ENCODE measurements at regions not wholly inside any gene's neighbourhood (a gene's known extent, or its start where the extent isn't known, plus 50 kb on each side); places are given as distances from the start of the nearest gene placed in this dataset.

DNA sequence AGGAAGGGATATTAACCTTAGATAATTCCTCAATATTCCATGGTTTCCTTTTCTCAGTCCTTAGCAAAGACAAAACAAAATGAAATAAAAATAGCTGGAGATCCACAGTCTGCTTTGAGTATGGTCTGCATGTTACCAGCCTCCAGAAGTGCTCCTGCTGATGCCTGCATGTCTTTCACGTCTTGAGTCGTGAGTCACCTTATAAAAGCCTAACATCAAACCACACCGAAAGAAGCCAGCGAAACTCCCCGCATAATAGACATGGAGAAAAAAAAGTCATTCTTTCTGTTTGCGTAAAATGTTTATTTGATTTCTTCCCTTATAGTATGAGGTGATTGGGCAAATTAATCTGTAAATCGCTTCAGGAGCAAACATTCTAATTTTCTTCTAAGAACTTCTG, 380.5 kb downstream of the SLCO4C1 start:
- POLR2A ChIA-PET (ENCODE audit: low non-redundant PET), result no interaction called here
- Histone ChIP-seq H3K36me3 (ENCODE audit: insufficient read depth, low read length, poor library complexity, severe bottlenecking) (no peaks in the 10 kb centered on the region), H3K27me3 (replicated peaks; ENCODE audit: insufficient read depth, low read depth, low read length, poor library complexity) (peaks cover 6% of the 10 kb centered on the region), H3K4me1 (ENCODE audit: insufficient read depth, low read length, poor library complexity, severe bottlenecking) (no peaks in the 10 kb centered on the region), H3K9me3 (ENCODE audit: low read depth, low read length, poor library complexity, severe bottlenecking) (no peaks in the 10 kb centered on the region), H3K27ac (ENCODE audit: low read depth, low read length, poor library complexity, severe bottlenecking) (no peak overlapping the region), H3K4me3 (ENCODE audit: low read depth, low read length, poor library complexity, severe bottlenecking) (no peak overlapping the region)
- DNase-seq (ENCODE audit: low spot score), result peak; percentile 11
- TF ChIP-seq, protein P1, sequence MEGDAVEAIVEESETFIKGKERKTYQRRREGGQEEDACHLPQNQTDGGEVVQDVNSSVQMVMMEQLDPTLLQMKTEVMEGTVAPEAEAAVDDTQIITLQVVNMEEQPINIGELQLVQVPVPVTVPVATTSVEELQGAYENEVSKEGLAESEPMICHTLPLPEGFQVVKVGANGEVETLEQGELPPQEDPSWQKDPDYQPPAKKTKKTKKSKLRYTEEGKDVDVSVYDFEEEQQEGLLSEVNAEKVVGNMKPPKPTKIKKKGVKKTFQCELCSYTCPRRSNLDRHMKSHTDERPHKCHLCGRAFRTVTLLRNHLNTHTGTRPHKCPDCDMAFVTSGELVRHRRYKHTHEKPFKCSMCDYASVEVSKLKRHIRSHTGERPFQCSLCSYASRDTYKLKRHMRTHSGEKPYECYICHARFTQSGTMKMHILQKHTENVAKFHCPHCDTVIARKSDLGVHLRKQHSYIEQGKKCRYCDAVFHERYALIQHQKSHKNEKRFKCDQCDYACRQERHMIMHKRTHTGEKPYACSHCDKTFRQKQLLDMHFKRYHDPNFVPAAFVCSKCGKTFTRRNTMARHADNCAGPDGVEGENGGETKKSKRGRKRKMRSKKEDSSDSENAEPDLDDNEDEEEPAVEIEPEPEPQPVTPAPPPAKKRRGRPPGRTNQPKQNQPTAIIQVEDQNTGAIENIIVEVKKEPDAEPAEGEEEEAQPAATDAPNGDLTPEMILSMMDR (conservative IDR thresholded peaks at IDR 0.05; ENCODE audit: low read depth, low read length), result no peak
- no peak for TF ChIP-seq EZH2 (IDR thresholded peaks at IDR 0.05; ENCODE audit: borderline replicate concordance, low read depth, low read length, poor library complexity, severe bottlenecking)
- CTCF ChIA-PET, result no interaction called here
- intact Hi-C loops (cut with micrococcal nuclease; ENCODE audit: unreplicated experiment), result no loop called here
- BruUV-seq (replicated peaks), result no TSS peak

DNA sequence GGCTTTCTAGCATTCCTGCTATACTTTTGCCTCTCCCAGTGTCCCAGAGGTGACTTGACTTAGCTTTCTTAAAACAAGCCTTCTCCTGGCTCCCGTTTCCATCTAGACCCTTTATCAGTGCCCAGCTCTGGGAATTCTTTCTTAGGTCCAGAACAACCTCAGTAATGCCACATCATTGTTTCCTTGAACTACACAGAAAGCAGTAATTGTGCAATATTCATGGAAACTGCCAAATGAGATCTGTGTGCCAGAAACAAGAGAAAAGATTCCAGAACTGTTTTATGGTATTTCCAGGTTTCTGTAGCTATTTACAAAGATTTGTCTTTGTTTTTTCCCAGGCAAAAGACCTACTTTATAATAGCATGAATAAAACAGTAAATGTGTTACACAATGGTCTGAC, 391.3 kb downstream of the SLCO4C1 start:
- no peaks in the 10 kb centered on the region for H3K9me3 ChIP-seq (ENCODE audit: low read depth, low read length, poor library complexity, severe bottlenecking)
- H3K27ac ChIP-seq (ENCODE audit: low read depth, low read length, poor library complexity, severe bottlenecking), result no peak overlapping the region
- no peak for DNase-seq (ENCODE audit: low spot score)
- TF ChIP-seq, protein P1 (conservative IDR thresholded peaks at IDR 0.05; ENCODE audit: low read depth, low read length), result no peak
- no peak for TF ChIP-seq EZH2 (IDR thresholded peaks at IDR 0.05; ENCODE audit: borderline replicate concordance, low read depth, low read length, poor library complexity, severe bottlenecking)
- no peaks in the 10 kb centered on the region for H3K36me3 ChIP-seq (ENCODE audit: insufficient read depth, low read length, poor library complexity, severe bottlenecking)
- BruUV-seq (replicated peaks), result no TSS peak
- ChIA-PET CTCF (no interaction called here), POLR2A (ENCODE audit: low non-redundant PET) (no interaction called here)
- no peaks in the 10 kb centered on the region for H3K4me1 ChIP-seq (ENCODE audit: insufficient read depth, low read length, poor library complexity, severe bottlenecking)
- intact Hi-C loops (cut with micrococcal nuclease; ENCODE audit: unreplicated experiment), result no loop called here
- no peak overlapping the region for H3K4me3 ChIP-seq (ENCODE audit: low read depth, low read length, poor library complexity, severe bottlenecking)
- H3K27me3 ChIP-seq (replicated peaks; ENCODE audit: insufficient read depth, low read depth, low read length, poor library complexity), result no peaks in the 10 kb centered on the region

DNA sequence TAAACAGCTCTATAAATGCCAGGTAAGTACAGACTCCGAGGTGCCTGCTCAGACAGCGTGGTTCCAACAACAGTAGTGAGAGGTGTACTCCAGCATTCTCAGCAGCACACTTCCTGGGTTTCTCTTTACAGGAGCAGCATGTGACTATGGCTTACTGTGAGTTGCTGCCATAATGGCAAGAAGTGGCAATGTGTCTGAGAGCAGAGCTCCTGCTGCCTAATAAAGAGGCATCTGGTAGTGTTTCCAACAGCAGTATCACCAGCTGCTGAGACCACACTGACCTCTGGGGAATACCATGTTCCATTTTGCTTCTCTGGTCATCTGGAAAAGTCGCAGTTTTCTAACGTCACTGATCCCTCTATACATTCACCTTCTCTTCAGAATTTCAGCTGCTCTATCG, 398.2 kb downstream of the SLCO4C1 start:
- Histone ChIP-seq H3K4me1 (ENCODE audit: insufficient read depth, low read length, poor library complexity, severe bottlenecking) (no peaks in the 10 kb centered on the region), H3K4me3 (ENCODE audit: low read depth, low read length, poor library complexity, severe bottlenecking) (no peak overlapping the region), H3K36me3 (ENCODE audit: insufficient read depth, low read length, poor library complexity, severe bottlenecking) (no peaks in the 10 kb centered on the region), H3K27ac (ENCODE audit: low read depth, low read length, poor library complexity, severe bottlenecking) (no peak overlapping the region), H3K9me3 (ENCODE audit: low read depth, low read length, poor library complexity, severe bottlenecking) (no peaks in the 10 kb centered on the region), H3K27me3 (replicated peaks; ENCODE audit: insufficient read depth, low read depth, low read length, poor library complexity) (no peaks in the 10 kb centered on the region)
- TF ChIP-seq EZH2 (IDR thresholded peaks at IDR 0.05; ENCODE audit: borderline replicate concordance, low read depth, low read length, poor library complexity, severe bottlenecking), result no peak
- TF ChIP-seq, protein P1 (conservative IDR thresholded peaks at IDR 0.05; ENCODE audit: low read depth, low read length), result no peak
- no peak for DNase-seq (ENCODE audit: low spot score)
- ChIA-PET POLR2A (ENCODE audit: low non-redundant PET) (no interaction called here), CTCF (no interaction called here)
- intact Hi-C loops (cut with micrococcal nuclease; ENCODE audit: unreplicated experiment), result no loop called here
- no TSS peak for BruUV-seq (replicated peaks)

All from A673 (cell line).